ENCODE measurements at regions not wholly inside any gene's neighbourhood (a gene's known extent, or its start where the extent isn't known, plus 50 kb on each side); places are given as distances from the start of the nearest gene placed in this dataset.

- no peak for TF ChIP-seq EZH2 (IDR thresholded peaks at IDR 0.05)
- TF ChIP-seq EZH2phosphoT487 (IDR thresholded peaks at IDR 0.05), result no peak
- no peak for TF ChIP-seq CTCF (IDR thresholded peaks at IDR 0.05)
- Histone ChIP-seq H3F3A (ENCODE audit: low read depth) (no peaks in the 10 kb centered on the region), H3K4me1 (no peaks in the 10 kb centered on the region)
Observed at GRCh38 chr3:103787164-103787871, 1352.5 kb downstream of the ZPLD1 start.

GRCh38 chr3:103787879-103788278, 1353.1 kb downstream of the ZPLD1 start:
- DNase-seq (ENCODE audit: low spot score), result no peak
- H2AFZ ChIP-seq (replicated peaks), result no peak overlapping the region
- no peaks in the 10 kb centered on the region for H3K4me1 ChIP-seq
- no peaks in the 10 kb centered on the region for H3F3A ChIP-seq (ENCODE audit: low read depth)
- H3K4me3 ChIP-seq, result no peak overlapping the region
- no peak overlapping the region for H3K27ac ChIP-seq
- H3K27me3 ChIP-seq, result no peaks in the 10 kb centered on the region
- no peak overlapping the region for H3K4me3 Mint-ChIP-seq
- no peaks in the 10 kb centered on the region for H4K20me1 ChIP-seq (ENCODE audit: low read depth)
- H3K36me3 Mint-ChIP-seq, result no peaks in the 10 kb centered on the region
- H3K4me1 Mint-ChIP-seq, result no peaks in the 10 kb centered on the region
- H3K79me2 ChIP-seq (ENCODE audit: low read depth), result no peaks in the 10 kb centered on the region
- TF ChIP-seq CTCF (IDR thresholded peaks at IDR 0.05), result no peak
- TF ChIP-seq EZH2 (IDR thresholded peaks at IDR 0.05), result no peak
- TF ChIP-seq EZH2phosphoT487 (IDR thresholded peaks at IDR 0.05), result no peak
- H3K9ac ChIP-seq, result no peak overlapping the region
- H3K9me3 ChIP-seq (ENCODE audit: low read depth), result no peaks in the 10 kb centered on the region
- H3K4me2 ChIP-seq, result no peak overlapping the region
- H3K36me3 ChIP-seq, result no peaks in the 10 kb centered on the region
- no peaks in the 10 kb centered on the region for H3K9me3 Mint-ChIP-seq
- no peak overlapping the region for H3K27ac Mint-ChIP-seq
- no peaks in the 10 kb centered on the region for H3K27me3 Mint-ChIP-seq (ENCODE audit: insufficient read depth, low read depth)

More at GRCh38 chr3:103787164-103787871, 1352.5 kb downstream of the ZPLD1 start:
- DNase-seq (ENCODE audit: low spot score), result no peak
- Histone ChIP-seq H3K4me3 (no peak overlapping the region), H3K9me3 (ENCODE audit: low read depth) (no peaks in the 10 kb centered on the region), H3K9ac (no peak overlapping the region), H3K27me3 (no peaks in the 10 kb centered on the region), H3K79me2 (ENCODE audit: low read depth) (no peaks in the 10 kb centered on the region), H3K4me2 (no peak overlapping the region), H2AFZ (replicated peaks) (no peak overlapping the region), H3K27ac (no peak overlapping the region), H3K36me3 (no peaks in the 10 kb centered on the region), H4K20me1 (ENCODE audit: low read depth) (no peaks in the 10 kb centered on the region)
- Mint-ChIP-seq H3K27me3 (ENCODE audit: insufficient read depth, low read depth) (no peaks in the 10 kb centered on the region), H3K27ac (no peak overlapping the region), H3K9me3 (no peaks in the 10 kb centered on the region), H3K4me1 (no peaks in the 10 kb centered on the region), H3K36me3 (no peaks in the 10 kb centered on the region), H3K4me3 (no peak overlapping the region)

GRCh38 chr3:103791786-103792515, 1357.1 kb downstream of the ZPLD1 start:
- Histone ChIP-seq H4K20me1 (ENCODE audit: low read depth) (no peaks in the 10 kb centered on the region), H3K27me3 (no peaks in the 10 kb centered on the region), H3F3A (ENCODE audit: low read depth) (no peaks in the 10 kb centered on the region), H3K9ac (no peak overlapping the region), H3K4me3 (no peak overlapping the region), H3K36me3 (no peaks in the 10 kb centered on the region), H3K79me2 (ENCODE audit: low read depth) (no peaks in the 10 kb centered on the region), H3K27ac (no peak overlapping the region), H2AFZ (replicated peaks) (no peak overlapping the region), H3K4me2 (no peak overlapping the region), H3K4me1 (no peaks in the 10 kb centered on the region), H3K9me3 (ENCODE audit: low read depth) (no peaks in the 10 kb centered on the region)
- no peak overlapping the region for H3K4me3 Mint-ChIP-seq
- no peaks in the 10 kb centered on the region for H3K36me3 Mint-ChIP-seq
- no peaks in the 10 kb centered on the region for H3K9me3 Mint-ChIP-seq
- TF ChIP-seq EZH2 (IDR thresholded peaks at IDR 0.05), result no peak
- TF ChIP-seq EZH2phosphoT487 (IDR thresholded peaks at IDR 0.05), result no peak
- no peak for TF ChIP-seq CTCF (IDR thresholded peaks at IDR 0.05)
- peaks cover 3% of the 10 kb centered on the region for H3K4me1 Mint-ChIP-seq
- H3K27me3 Mint-ChIP-seq (ENCODE audit: insufficient read depth, low read depth), result no peaks in the 10 kb centered on the region
- DNase-seq (ENCODE audit: low spot score), result no peak
- H3K27ac Mint-ChIP-seq, result no peak overlapping the region

All from neural progenitor cell (in vitro differentiated cells).